Ishikawa (cell line): ENCODE measurements at regions not wholly inside any gene's neighbourhood (a gene's known extent, or its start where the extent isn't known, plus 50 kb on each side); places are given as distances from the start of the nearest gene placed in this dataset.

Experiments
- CEBPB ChIP-seq: IDR thresholded peaks from 2 replicates; pipeline ENCODE4 v1.6.1; 2012
- CREB1 ChIP-seq: IDR thresholded peaks from 2 replicates; pipeline ENCODE4 v1.6.1; 2012; ENCODE audit warnings: low read depth
- EP300 ChIP-seq: IDR thresholded peaks from 2 replicates; pipeline ENCODE4 v1.6.1; 2012; ENCODE audit warnings: borderline replicate concordance
- FOXM1 ChIP-seq: IDR thresholded peaks from 2 replicates; pipeline ENCODE4 v1.6.1; 2012; ENCODE audit warnings: low read depth, borderline replicate concordance
- MAX ChIP-seq: IDR thresholded peaks from 2 replicates; pipeline ENCODE4 v1.6.1; 2012
- NFIC ChIP-seq: IDR thresholded peaks from 2 replicates; pipeline ENCODE4 v1.6.1; 2012
- RAD21 ChIP-seq: IDR thresholded peaks from 2 replicates; pipeline ENCODE4 v1.6.1; 2012; ENCODE audit warnings: low read depth
- TAF1 ChIP-seq: IDR thresholded peaks from 2 replicates; pipeline ENCODE4 v1.6.1; 2012; ENCODE audit warnings: low read depth, mild to moderate bottlenecking
- TEAD4 ChIP-seq: IDR thresholded peaks from 2 replicates; pipeline ENCODE4 v1.6.1; 2012
- YY1 ChIP-seq: IDR thresholded peaks from 2 replicates; pipeline ENCODE4 v1.6.1; 2012; ENCODE audit warnings: low read depth
- TF ChIP-seq, protein P1 (sequence below): IDR thresholded peaks from 2 replicates; pipeline ENCODE4 v1.6.1; 2012; ENCODE audit warnings: low read depth, mild to moderate bottlenecking

GRCh38 chr12:63079791-63080502 is 71.1 kb downstream of the AVPR1A start:
- TF ChIP-seq EP300: no peak
- no peak for TF ChIP-seq CREB1
- TF ChIP-seq TAF1: no peak
- TF ChIP-seq RAD21: no peak
- no peak for TF ChIP-seq NFIC
- TF ChIP-seq FOXM1: no peak
- TF ChIP-seq CEBPB: no peak
- no peak for TF ChIP-seq YY1
- TF ChIP-seq, protein P1, sequence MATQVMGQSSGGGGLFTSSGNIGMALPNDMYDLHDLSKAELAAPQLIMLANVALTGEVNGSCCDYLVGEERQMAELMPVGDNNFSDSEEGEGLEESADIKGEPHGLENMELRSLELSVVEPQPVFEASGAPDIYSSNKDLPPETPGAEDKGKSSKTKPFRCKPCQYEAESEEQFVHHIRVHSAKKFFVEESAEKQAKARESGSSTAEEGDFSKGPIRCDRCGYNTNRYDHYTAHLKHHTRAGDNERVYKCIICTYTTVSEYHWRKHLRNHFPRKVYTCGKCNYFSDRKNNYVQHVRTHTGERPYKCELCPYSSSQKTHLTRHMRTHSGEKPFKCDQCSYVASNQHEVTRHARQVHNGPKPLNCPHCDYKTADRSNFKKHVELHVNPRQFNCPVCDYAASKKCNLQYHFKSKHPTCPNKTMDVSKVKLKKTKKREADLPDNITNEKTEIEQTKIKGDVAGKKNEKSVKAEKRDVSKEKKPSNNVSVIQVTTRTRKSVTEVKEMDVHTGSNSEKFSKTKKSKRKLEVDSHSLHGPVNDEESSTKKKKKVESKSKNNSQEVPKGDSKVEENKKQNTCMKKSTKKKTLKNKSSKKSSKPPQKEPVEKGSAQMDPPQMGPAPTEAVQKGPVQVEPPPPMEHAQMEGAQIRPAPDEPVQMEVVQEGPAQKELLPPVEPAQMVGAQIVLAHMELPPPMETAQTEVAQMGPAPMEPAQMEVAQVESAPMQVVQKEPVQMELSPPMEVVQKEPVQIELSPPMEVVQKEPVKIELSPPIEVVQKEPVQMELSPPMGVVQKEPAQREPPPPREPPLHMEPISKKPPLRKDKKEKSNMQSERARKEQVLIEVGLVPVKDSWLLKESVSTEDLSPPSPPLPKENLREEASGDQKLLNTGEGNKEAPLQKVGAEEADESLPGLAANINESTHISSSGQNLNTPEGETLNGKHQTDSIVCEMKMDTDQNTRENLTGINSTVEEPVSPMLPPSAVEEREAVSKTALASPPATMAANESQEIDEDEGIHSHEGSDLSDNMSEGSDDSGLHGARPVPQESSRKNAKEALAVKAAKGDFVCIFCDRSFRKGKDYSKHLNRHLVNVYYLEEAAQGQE: no peak
- TF ChIP-seq MAX: no peak
- TF ChIP-seq TEAD4: no peak
